Neuronal stem cell (in vitro differentiated cells): ENCODE measurements at regions not wholly inside any gene's neighbourhood (a gene's known extent, or its start where the extent isn't known, plus 50 kb on each side); places are given as distances from the start of the nearest gene placed in this dataset.

ENCODE experiments used
- DNase-seq: peaks from one replicate; pipeline ENCODE4 v3.0.0-alpha.2; 2013; ENCODE audit warnings: low spot score
- H2AFZ ChIP-seq: one replicate; pipeline ENCODE4 v1.6.1; 2013; ENCODE audit warnings: mild to moderate bottlenecking, low read length, inconsistent platforms
- H2AK5ac ChIP-seq: 2 replicates; pipeline ENCODE4 v1.6.1; 2013; ENCODE audit warnings: low read depth, mild to moderate bottlenecking, inconsistent platforms, low read length, moderate library complexity, mixed read lengths
- H2BK120ac ChIP-seq: 2 replicates; pipeline ENCODE4 v1.6.1; 2013; ENCODE audit warnings: low read depth, mild to moderate bottlenecking, inconsistent platforms, low read length, moderate library complexity, mixed read lengths
- H2BK12ac ChIP-seq: one replicate; pipeline ENCODE4 v1.6.1; 2013; ENCODE audit warnings: low read length, inconsistent platforms
- H2BK15ac ChIP-seq: 2 replicates; pipeline ENCODE4 v1.6.1; 2013; ENCODE audit warnings: mild to moderate bottlenecking, low read length, inconsistent platforms, mixed read lengths
- H2BK5ac ChIP-seq: one replicate; pipeline ENCODE4 v1.6.1; 2013; ENCODE audit warnings: inconsistent platforms, mild to moderate bottlenecking, low read length, moderate library complexity
- H3K14ac ChIP-seq: one replicate; pipeline ENCODE4 v1.6.1; 2013; ENCODE audit warnings: low read length, inconsistent platforms
- H3K18ac ChIP-seq: 2 replicates; pipeline ENCODE4 v1.6.1; 2013; ENCODE audit warnings: low read length, inconsistent platforms
- H3K23ac ChIP-seq: 2 replicates; pipeline ENCODE4 v1.6.1; 2013; ENCODE audit warnings: low read depth, mild to moderate bottlenecking, mixed read lengths, low read length, inconsistent platforms; ENCODE audit not compliant: poor library complexity
- H3K27ac ChIP-seq: replicated peaks from 3 replicates; pipeline ENCODE4 v1.5.1; 2013; ENCODE audit warnings: low read length, inconsistent platforms
- H3K27me3 ChIP-seq, 3 experiments: 2 replicates each; pipeline ENCODE4 v1.6.1; 2013; ENCODE audit warnings: low read length in 3 of 3, mild to moderate bottlenecking in 2 of 3, inconsistent platforms in 1 of 3, low read depth in 1 of 3, mixed read lengths in 1 of 3, moderate library complexity in 1 of 3; ENCODE audit not compliant: control insufficient read depth in 3 of 3, insufficient read depth in 3 of 3
- H3K36me3 ChIP-seq, 2 donors: replicated peaks in 1 of 2; 2 replicates each; pipeline ENCODE4 v1.6.1; 2013; ENCODE audit warnings: low read length in 2 of 2; ENCODE audit not compliant: control insufficient read depth in 2 of 2, insufficient read depth in 2 of 2
- H3K4ac ChIP-seq: 2 replicates; pipeline ENCODE4 v1.6.1; 2013; ENCODE audit warnings: inconsistent platforms, mild to moderate bottlenecking, low read length, moderate library complexity
- H3K4me1 ChIP-seq, 2 donors: 1 replicate in 1 of 2; 2 replicates in 1 of 2; pipeline ENCODE4 v1.6.1; 2013; ENCODE audit warnings: low read length in 2 of 2, low read depth in 1 of 2; ENCODE audit not compliant: control insufficient read depth in 2 of 2, insufficient read depth in 1 of 2
- H3K4me2 ChIP-seq: one replicate; pipeline ENCODE4 v1.6.1; 2013; ENCODE audit warnings: mild to moderate bottlenecking, low read length, inconsistent platforms; ENCODE audit not compliant: insufficient read depth, poor library complexity, severe bottlenecking
- H3K4me3 ChIP-seq, 2 donors: 2 replicates each; pipeline ENCODE4 v1.5.1; 2013; ENCODE audit warnings: low read length in 2 of 2, mild to moderate bottlenecking in 2 of 2, inconsistent platforms in 1 of 2, moderate library complexity in 1 of 2
- H3K79me1 ChIP-seq: one replicate; pipeline ENCODE4 v1.6.1; 2013; ENCODE audit warnings: low read depth, mild to moderate bottlenecking, inconsistent platforms, low read length, moderate library complexity
- H3K9ac ChIP-seq: one replicate; pipeline ENCODE4 v1.6.1; 2013; ENCODE audit warnings: mild to moderate bottlenecking, low read depth, low read length, inconsistent platforms; ENCODE audit not compliant: poor library complexity
- H3K9me3 ChIP-seq, 2 donors: replicated peaks in 1 of 2; 2 replicates each; pipeline versions ENCODE3 to v1.6.1; 2013; ENCODE audit warnings: low read length in 2 of 2, mild to moderate bottlenecking in 2 of 2, inconsistent platforms in 1 of 2, low read depth in 1 of 2, mixed read lengths in 1 of 2, moderate library complexity in 1 of 2; ENCODE audit not compliant: control insufficient read depth in 2 of 2, insufficient read depth in 1 of 2
- H4K8ac ChIP-seq: one replicate; pipeline ENCODE4 v1.6.1; 2013; ENCODE audit warnings: low read depth, mild to moderate bottlenecking, inconsistent platforms, low read length, moderate library complexity
- H4K91ac ChIP-seq: one replicate; pipeline ENCODE4 v1.6.1; 2013; ENCODE audit warnings: low read length, low read depth, mild to moderate bottlenecking, inconsistent platforms; ENCODE audit not compliant: poor library complexity
- WGBS, 2 donors: extraction: QIAGEN DNeasy Blood & Tissue Kit; methylation state at CpG; one replicate each; pipeline ENCODE4 v1.1.7; 2013; ENCODE audit warnings: missing lambda C conversion rate in 2 of 2, mixed read lengths in 1 of 2; ENCODE audit not compliant: insufficient read length in 2 of 2, insufficient replicate concordance in 1 of 2; ENCODE audit errors: extremely low coverage in 2 of 2; 5-methylcytosine and 5-hydroxymethylcytosine counted together

DNA sequence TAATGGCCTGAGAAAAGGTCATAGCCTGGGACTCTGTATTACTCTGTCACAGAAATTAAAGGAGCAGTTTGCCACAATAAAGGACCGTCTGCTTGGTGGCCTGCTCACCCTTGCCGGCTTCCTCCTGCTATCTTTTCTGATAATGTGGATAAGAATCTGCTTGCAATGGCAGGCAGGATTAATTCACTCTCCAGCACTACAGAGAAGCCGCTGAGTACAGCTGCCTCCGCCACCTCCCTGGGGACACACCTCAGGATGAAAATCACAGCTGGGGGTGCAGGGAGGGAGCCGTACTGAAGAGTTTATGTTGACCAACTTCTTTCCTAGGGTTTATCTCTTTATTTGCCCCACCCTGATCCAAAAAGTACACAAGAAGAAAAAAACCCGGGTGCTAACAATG is 245.9 kb upstream of the RPL38 start:
- no peak overlapping the region for H3K27ac ChIP-seq
- H3K4me2 ChIP-seq = no peak overlapping the region
- H3K14ac ChIP-seq = no peak overlapping the region
- no peak overlapping the region for H3K4me3 ChIP-seq
- no peak overlapping the region for H4K91ac ChIP-seq
- H2AFZ ChIP-seq = no peak overlapping the region
- no peak overlapping the region for H3K18ac ChIP-seq
- H2BK12ac ChIP-seq = no peak overlapping the region
- H4K8ac ChIP-seq = no peak overlapping the region
- no peak overlapping the region for H2BK120ac ChIP-seq
- no peak overlapping the region for H3K23ac ChIP-seq
- H3K36me3 ChIP-seq = no peaks in the 10 kb centered on the region
- no peak for DNase-seq
- no peak overlapping the region for H2AK5ac ChIP-seq
- no peak overlapping the region for H2BK15ac ChIP-seq
- H3K4ac ChIP-seq = no peak overlapping the region
- peaks cover 1% of the 10 kb centered on the region for H3K79me1 ChIP-seq
- no peak overlapping the region for H3K9ac ChIP-seq
- H2BK5ac ChIP-seq = no peak overlapping the region
- WGBS, 2 donors = no CpG with 5 or more reads among the region's 6 CpGs
- peaks cover 0 to 14% (median 0%) of the 10 kb centered on the region in 3 experiments for H3K27me3 ChIP-seq
- H3K9me3 ChIP-seq = peaks cover 0 to 6% of the 10 kb centered on the region in 2 donors
- H3K4me1 ChIP-seq = peaks cover 0 to 4% of the 10 kb centered on the region in 2 donors

DNA sequence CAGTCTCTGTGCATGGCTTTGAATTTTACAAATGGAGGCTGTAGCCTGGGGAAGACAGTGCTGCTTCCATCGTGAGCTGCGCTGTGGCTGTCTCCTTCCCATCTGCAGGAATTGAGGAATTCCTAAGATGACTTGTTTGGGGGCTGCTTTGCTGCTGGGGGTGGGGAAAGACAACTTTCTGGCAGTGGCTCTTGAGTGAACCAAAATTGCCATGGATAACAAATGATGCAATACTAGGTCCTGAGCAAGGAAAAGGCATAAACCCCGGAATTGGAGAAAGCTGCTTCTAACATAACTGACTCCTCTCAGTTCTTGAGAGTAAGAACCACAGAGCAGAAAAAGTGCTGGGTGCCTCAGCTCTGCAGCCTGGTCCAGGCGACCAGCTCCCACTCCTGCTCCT is 245.0 kb upstream of the RPL38 start:
- Histone ChIP-seq H4K8ac (no peak overlapping the region), H2BK120ac (no peak overlapping the region), H3K4me2 (no peak overlapping the region), H3K18ac (no peak overlapping the region), H3K79me1 (peaks cover under 1% of the 10 kb centered on the region), H4K91ac (no peak overlapping the region), H2AFZ (no peak overlapping the region), H3K27me3 (peaks cover 0 to 7% (median 0%) of the 10 kb centered on the region in 3 experiments), H3K9ac (no peak overlapping the region), H2BK15ac (no peak overlapping the region), H2BK5ac (no peak overlapping the region), H3K4me1 (peaks cover 0 to under 1% of the 10 kb centered on the region in 2 donors), H2BK12ac (no peak overlapping the region), H3K14ac (no peak overlapping the region), H2AK5ac (no peak overlapping the region), H3K23ac (no peak overlapping the region), H3K36me3 (no peaks in the 10 kb centered on the region), H3K4me3 (no peak overlapping the region), H3K9me3 (peaks cover 0 to 4% of the 10 kb centered on the region in 2 donors), H3K4ac (no peak overlapping the region), H3K27ac (no peak overlapping the region)
- DNase-seq = no peak
- WGBS, 2 donors = no CpG with 5 or more reads among the region's 4 CpGs

DNA sequence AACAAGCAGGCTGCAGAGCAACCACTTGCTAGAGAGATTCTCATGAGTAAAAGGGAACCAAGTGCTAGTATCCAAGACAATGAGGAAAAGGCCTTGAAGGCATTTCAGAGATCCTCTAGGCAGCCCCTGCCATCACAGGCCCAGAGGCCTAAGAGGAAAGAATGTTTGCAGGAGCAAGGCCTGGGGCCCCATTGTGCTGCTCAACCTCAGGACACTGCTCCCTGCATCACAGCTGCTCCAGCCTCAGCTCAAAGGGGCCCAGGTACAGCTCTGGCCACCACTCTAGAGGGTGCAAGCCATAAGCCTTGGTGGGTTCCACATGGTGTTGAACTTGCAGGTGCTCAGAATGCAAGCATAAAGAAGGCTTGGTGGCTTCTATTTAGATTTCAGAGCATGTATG is 243.0 kb upstream of the RPL38 start:
- Histone ChIP-seq H3K23ac (no peak overlapping the region), H3K18ac (no peak overlapping the region), H2BK12ac (no peak overlapping the region), H3K36me3 (no peaks in the 10 kb centered on the region), H2BK5ac (no peak overlapping the region), H4K91ac (no peak overlapping the region), H3K9ac (no peak overlapping the region), H4K8ac (no peak overlapping the region), H3K4ac (no peak overlapping the region), H3K9me3 (peaks cover 0 to 4% of the 10 kb centered on the region in 2 donors), H3K4me3 (no peak overlapping the region), H2AFZ (no peak overlapping the region), H3K14ac (no peak overlapping the region), H2BK120ac (no peak overlapping the region), H2AK5ac (no peak overlapping the region), H3K27ac (no peak overlapping the region), H2BK15ac (no peak overlapping the region), H3K79me1 (no peaks in the 10 kb centered on the region), H3K4me2 (no peak overlapping the region), H3K27me3 (peaks cover 0 to 7% (median 0%) of the 10 kb centered on the region in 3 experiments), H3K4me1 (no peaks in the 10 kb centered on the region)
- DNase-seq = no peak

DNA sequence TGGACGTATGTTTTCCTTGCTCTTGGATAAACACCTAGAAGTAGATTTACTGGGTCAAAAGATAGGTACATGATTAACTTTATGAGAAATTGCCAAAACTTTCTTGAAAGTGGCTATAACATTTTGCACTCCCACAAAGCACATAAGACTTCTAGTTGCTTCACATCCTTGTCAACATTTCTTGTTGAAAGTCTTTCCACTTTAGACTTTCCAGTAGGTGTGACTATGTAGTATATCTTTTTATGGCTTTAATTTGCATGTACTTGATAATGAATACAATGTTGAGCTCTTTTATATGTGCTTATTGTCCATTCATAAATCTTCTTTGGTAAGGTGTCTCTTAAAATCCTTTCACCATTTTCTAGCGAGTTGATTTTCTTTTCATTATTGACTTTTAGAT is 241.2 kb upstream of the RPL38 start:
- Histone ChIP-seq H3K36me3 (no peaks in the 10 kb centered on the region), H3K4ac (no peak overlapping the region), H2BK5ac (no peak overlapping the region), H3K9me3 (peaks cover 0 to 4% of the 10 kb centered on the region in 2 donors), H2BK12ac (no peak overlapping the region), H3K27me3 (peaks cover 0 to 7% (median 0%) of the 10 kb centered on the region in 3 experiments), H3K27ac (no peak overlapping the region), H4K8ac (no peak overlapping the region), H3K4me3 (no peak overlapping the region), H2BK120ac (no peak overlapping the region), H3K4me1 (no peaks in the 10 kb centered on the region), H3K23ac (no peak overlapping the region), H3K14ac (no peak overlapping the region), H2BK15ac (no peak overlapping the region), H3K79me1 (no peaks in the 10 kb centered on the region), H3K4me2 (no peak overlapping the region), H3K18ac (no peak overlapping the region), H3K9ac (no peak overlapping the region), H2AK5ac (no peak overlapping the region), H4K91ac (no peak overlapping the region), H2AFZ (no peak overlapping the region)
- no CpG with 5 or more reads among the region's 2 CpGs for WGBS, 2 donors
- no peak for DNase-seq
